KMS-11 (cell line): ENCODE measurements at regions not wholly inside any gene's neighbourhood (a gene's known extent, or its start where the extent isn't known, plus 50 kb on each side); places are given as distances from the start of the nearest gene placed in this dataset.

Experiments
- H2AFZ ChIP-seq: fragments of 200-600 bp; sonication (generic); 2 replicates; pipeline ENCODE4 v1.6.1; 2016; ENCODE audit warnings: antibody characterized with exemption, mixed run types, low read depth
- H3K27ac ChIP-seq: fragments of 200-600 bp; sonication (generic); 2 replicates; pipeline ENCODE4 v1.6.1; 2016; ENCODE audit warnings: mild to moderate bottlenecking, mixed run types
- H3K27me3 ChIP-seq: fragments of 200-600 bp; sonication (generic); 2 replicates; pipeline ENCODE4 v1.6.1; 2017; ENCODE audit warnings: mild to moderate bottlenecking, low read depth, mixed run types, moderate library complexity; ENCODE audit not compliant: insufficient read depth
- H3K36me3 ChIP-seq: fragments of 200-600 bp; sonication (generic); 2 replicates; pipeline ENCODE4 v1.6.1; 2017; ENCODE audit warnings: mild to moderate bottlenecking, mixed run types; ENCODE audit not compliant: insufficient read depth
- H3K4me1 ChIP-seq: fragments of 200-600 bp; sonication (generic); 2 replicates; pipeline ENCODE4 v1.6.1; 2016; ENCODE audit warnings: mild to moderate bottlenecking, low read depth, mixed run types; ENCODE audit not compliant: poor library complexity, severe bottlenecking
- H3K4me2 ChIP-seq: fragments of 200-600 bp; sonication (generic); 2 replicates; pipeline ENCODE4 v1.7.0; 2016; ENCODE audit warnings: mild to moderate bottlenecking, mixed run types
- H3K4me3 ChIP-seq: fragments of 200-600 bp; sonication (generic); IDR thresholded peaks from 2 replicates; pipeline ENCODE4 v1.6.1; 2017; ENCODE audit warnings: low read depth, low read length, mixed read lengths; ENCODE audit not compliant: insufficient read depth
- H3K79me2 ChIP-seq: fragments of 200-600 bp; sonication (generic); 2 replicates; pipeline ENCODE4 v1.6.1; 2016; ENCODE audit warnings: low read depth, mixed run types; ENCODE audit not compliant: insufficient read depth
- H3K9ac ChIP-seq: fragments of 200-600 bp; sonication (generic); 2 replicates; pipeline ENCODE4 v1.6.1; 2016; ENCODE audit warnings: mild to moderate bottlenecking, mixed run types
- H4K20me1 ChIP-seq: fragments of 200-600 bp; sonication (generic); 2 replicates; pipeline ENCODE4 v1.6.1; 2016; ENCODE audit warnings: mild to moderate bottlenecking, mixed run types; ENCODE audit not compliant: insufficient read depth
- TF ChIP-seq, protein P1 (sequence below): fragments of 200-600 bp; sonication (generic); conservative IDR thresholded peaks from 2 replicates; pipeline ENCODE4 v1.6.1; 2017; ENCODE audit warnings: low read depth, mild to moderate bottlenecking, antibody characterized with exemption, low read length, moderate library complexity, mixed read lengths

DNA sequence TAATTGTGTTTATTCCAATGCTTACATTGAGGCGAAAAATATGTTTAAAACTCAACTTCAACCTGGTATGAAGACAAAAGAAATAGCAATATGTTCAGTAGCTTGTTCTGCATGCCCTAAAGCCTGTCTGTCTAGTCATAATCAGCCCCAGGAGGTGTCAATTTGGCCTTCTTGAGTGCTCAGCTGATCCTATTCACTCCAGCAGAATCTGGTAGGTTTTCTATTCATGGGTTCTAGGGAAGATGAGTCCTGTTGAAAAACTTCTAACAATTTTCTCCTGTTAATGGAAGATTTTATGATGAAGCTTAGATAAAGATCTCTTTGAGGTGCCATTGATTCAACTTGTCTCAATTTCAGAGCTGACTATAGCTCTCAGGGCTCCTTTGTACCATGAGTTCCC lies 402.0 kb upstream of the UBE2E3 start:
- Histone ChIP-seq H3K79me2 (no peaks in the 10 kb centered on the region), H3K36me3 (no peaks in the 10 kb centered on the region), H3K4me1 (no peaks in the 10 kb centered on the region), H3K27me3 (no peaks in the 10 kb centered on the region), H3K9ac (no peak overlapping the region), H2AFZ (no peak overlapping the region), H3K4me2 (no peak overlapping the region), H3K4me3 (no peak overlapping the region), H3K27ac (no peak overlapping the region), H4K20me1 (no peaks in the 10 kb centered on the region)
- TF ChIP-seq, protein P1, sequence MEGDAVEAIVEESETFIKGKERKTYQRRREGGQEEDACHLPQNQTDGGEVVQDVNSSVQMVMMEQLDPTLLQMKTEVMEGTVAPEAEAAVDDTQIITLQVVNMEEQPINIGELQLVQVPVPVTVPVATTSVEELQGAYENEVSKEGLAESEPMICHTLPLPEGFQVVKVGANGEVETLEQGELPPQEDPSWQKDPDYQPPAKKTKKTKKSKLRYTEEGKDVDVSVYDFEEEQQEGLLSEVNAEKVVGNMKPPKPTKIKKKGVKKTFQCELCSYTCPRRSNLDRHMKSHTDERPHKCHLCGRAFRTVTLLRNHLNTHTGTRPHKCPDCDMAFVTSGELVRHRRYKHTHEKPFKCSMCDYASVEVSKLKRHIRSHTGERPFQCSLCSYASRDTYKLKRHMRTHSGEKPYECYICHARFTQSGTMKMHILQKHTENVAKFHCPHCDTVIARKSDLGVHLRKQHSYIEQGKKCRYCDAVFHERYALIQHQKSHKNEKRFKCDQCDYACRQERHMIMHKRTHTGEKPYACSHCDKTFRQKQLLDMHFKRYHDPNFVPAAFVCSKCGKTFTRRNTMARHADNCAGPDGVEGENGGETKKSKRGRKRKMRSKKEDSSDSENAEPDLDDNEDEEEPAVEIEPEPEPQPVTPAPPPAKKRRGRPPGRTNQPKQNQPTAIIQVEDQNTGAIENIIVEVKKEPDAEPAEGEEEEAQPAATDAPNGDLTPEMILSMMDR, result no peak

DNA sequence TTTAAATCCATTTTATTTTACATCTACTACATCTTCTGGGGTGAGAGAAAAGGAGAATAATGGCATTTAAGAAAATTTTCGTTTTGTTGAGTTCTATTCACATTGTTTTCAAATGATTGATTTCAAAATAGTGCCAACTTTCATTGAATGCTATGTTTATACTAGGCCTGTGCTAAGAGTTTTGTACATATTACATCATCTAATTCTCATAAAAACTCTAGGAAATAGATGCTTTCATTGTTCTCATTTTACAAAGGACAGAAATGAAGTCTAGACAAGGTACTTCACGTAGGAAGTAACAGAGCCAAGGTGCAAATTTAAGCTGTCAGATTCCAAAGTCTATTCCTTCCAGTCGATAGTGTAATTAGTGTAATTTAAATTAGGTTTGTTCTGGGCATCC lies 402.8 kb upstream of the UBE2E3 start:
- no peak overlapping the region for H2AFZ ChIP-seq
- no peak overlapping the region for H3K9ac ChIP-seq
- H3K4me2 ChIP-seq, result no peak overlapping the region
- TF ChIP-seq, protein P1, result no peak
- no peaks in the 10 kb centered on the region for H3K36me3 ChIP-seq
- no peaks in the 10 kb centered on the region for H3K27me3 ChIP-seq
- no peaks in the 10 kb centered on the region for H3K79me2 ChIP-seq
- H3K27ac ChIP-seq, result no peak overlapping the region
- H4K20me1 ChIP-seq, result no peaks in the 10 kb centered on the region
- H3K4me3 ChIP-seq, result no peak overlapping the region
- no peaks in the 10 kb centered on the region for H3K4me1 ChIP-seq

DNA sequence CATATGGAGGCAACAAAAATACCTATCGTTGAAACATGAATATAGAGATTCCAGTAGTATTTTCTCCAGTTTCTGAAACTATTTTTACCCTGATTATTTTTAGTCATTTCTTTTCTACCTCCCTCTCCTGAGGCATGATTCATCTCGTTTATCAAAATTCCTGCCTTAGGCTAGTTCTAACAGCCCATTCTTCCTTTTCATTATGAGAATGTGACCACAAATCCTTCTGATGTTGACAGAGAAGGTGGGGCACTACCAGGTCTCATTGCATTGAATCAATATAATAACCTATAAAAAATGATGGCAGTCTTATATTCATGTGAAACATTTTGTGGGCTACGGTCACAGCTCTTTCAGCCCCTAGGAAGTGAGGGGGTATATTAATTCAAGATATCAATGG lies 406.5 kb upstream of the UBE2E3 start:
- Histone ChIP-seq H2AFZ (no peak overlapping the region), H3K4me1 (no peaks in the 10 kb centered on the region), H3K36me3 (no peaks in the 10 kb centered on the region), H3K4me2 (no peak overlapping the region), H4K20me1 (no peaks in the 10 kb centered on the region), H3K27me3 (no peaks in the 10 kb centered on the region), H3K9ac (no peak overlapping the region), H3K79me2 (no peaks in the 10 kb centered on the region), H3K27ac (no peak overlapping the region), H3K4me3 (no peak overlapping the region)
- TF ChIP-seq, protein P1, result no peak

DNA sequence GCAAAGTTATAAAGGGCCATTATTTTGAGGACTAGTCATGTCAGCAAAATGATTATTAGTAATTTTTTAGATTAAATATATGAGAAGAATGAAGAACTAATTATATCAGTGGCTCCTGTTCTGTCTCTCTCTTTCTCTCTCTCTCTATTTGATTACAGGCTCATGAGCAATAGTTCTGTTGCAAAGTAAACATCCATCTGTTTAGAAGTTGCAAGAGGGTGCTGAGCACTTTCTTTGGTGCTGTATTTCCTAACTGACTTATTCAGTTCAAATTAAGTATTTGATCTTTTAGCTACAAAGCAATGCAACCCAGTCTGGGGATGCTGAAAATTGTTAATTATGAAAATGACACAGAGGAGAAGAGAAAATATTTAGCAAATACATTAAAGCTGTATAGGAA lies 408.1 kb upstream of the UBE2E3 start:
- H3K79me2 ChIP-seq, result no peaks in the 10 kb centered on the region

More for the DNA sequence above, 408.1 kb upstream of the UBE2E3 start:
- no peak overlapping the region for H3K4me3 ChIP-seq
- no peaks in the 10 kb centered on the region for H3K27me3 ChIP-seq
- no peaks in the 10 kb centered on the region for H3K4me1 ChIP-seq
- H2AFZ ChIP-seq, result no peak overlapping the region
- TF ChIP-seq, protein P1, result no peak
- H4K20me1 ChIP-seq, result no peaks in the 10 kb centered on the region
- no peak overlapping the region for H3K4me2 ChIP-seq
- H3K9ac ChIP-seq, result no peak overlapping the region
- H3K27ac ChIP-seq, result no peak overlapping the region
- no peaks in the 10 kb centered on the region for H3K36me3 ChIP-seq
